Large intestine (tissue), 3 donors: ENCODE measurements at regions not wholly inside any gene's neighbourhood (a gene's known extent, or its start where the extent isn't known, plus 50 kb on each side); places are given as distances from the start of the nearest gene placed in this dataset.
"Not testable (repeated sequence)": the region's sequence is repeated elsewhere in the genome, so short reads cannot be mapped to it uniquely, and the experiment has no call there.

Experiments used
- DNase-seq, 2 donors: peaks; one replicate each; pipeline versions ENCODE4 v3.0.0 to v3.0.0-alpha.2; 2013
- H3K27ac ChIP-seq: one replicate; pipeline ENCODE4 v1.5.1; 2013; ENCODE audit warnings: low read length
- H3K27me3 ChIP-seq: 2 replicates; pipeline ENCODE4 v1.6.1; 2013; ENCODE audit warnings: low read length; ENCODE audit not compliant: control insufficient read depth, insufficient read depth
- H3K36me3 ChIP-seq: 2 replicates; pipeline ENCODE4 v1.6.1; 2013; ENCODE audit warnings: low read length; ENCODE audit not compliant: control insufficient read depth, insufficient read depth
- H3K4me1 ChIP-seq: one replicate; pipeline ENCODE4 v1.6.1; 2013; ENCODE audit warnings: low read length; ENCODE audit not compliant: control insufficient read depth, insufficient read depth
- H3K4me3 ChIP-seq: one replicate; pipeline ENCODE4 v1.5.1; 2013; ENCODE audit warnings: low read length
- H3K9me3 ChIP-seq: one replicate; pipeline ENCODE4 v1.6.1; 2013; ENCODE audit warnings: mild to moderate bottlenecking, low read depth, low read length, moderate library complexity; ENCODE audit not compliant: control insufficient read depth
- WGBS: methylation state at CpG from one replicate; pipeline ENCODE4 v1.1.5; 2013; ENCODE audit warnings: low lambda C conversion rate; ENCODE audit not compliant: insufficient coverage; 5-methylcytosine and 5-hydroxymethylcytosine counted together

GRCh38 chr7:68623030-68623429 is 975.2 kb upstream of the AUTS2 start:
- Histone ChIP-seq H3K4me1 (no peaks in the 10 kb centered on the region), H3K27ac (no peak overlapping the region), H3K27me3 (no peaks in the 10 kb centered on the region), H3K9me3 (no peaks in the 10 kb centered on the region), H3K36me3 (no peaks in the 10 kb centered on the region), H3K4me3 (no peak overlapping the region)
- no peak for DNase-seq
- no CpG with 5 or more reads among the region's 1 CpG for WGBS

GRCh38 chr7:68627247-68627864 is 970.9 kb upstream of the AUTS2 start:
- Histone ChIP-seq H3K36me3 (no peaks in the 10 kb centered on the region), H3K4me1 (no peaks in the 10 kb centered on the region)
- WGBS = no CpG with 5 or more reads among the region's 2 CpGs

GRCh38 chr7:68630914-68631313 is 967.4 kb upstream of the AUTS2 start:
- H3K9me3 ChIP-seq, H3K36me3 ChIP-seq: not testable (repeated sequence)

More at GRCh38 chr7:68627247-68627864, 970.9 kb upstream of the AUTS2 start:
- Histone ChIP-seq H3K27ac (no peak overlapping the region), H3K27me3 (no peaks in the 10 kb centered on the region), H3K9me3 (no peaks in the 10 kb centered on the region), H3K4me3 (no peak overlapping the region)
- DNase-seq = no peak

GRCh38 chr7:68640103-68640502 is 958.2 kb upstream of the AUTS2 start:
- Histone ChIP-seq H3K9me3 (peaks cover 5% of the 10 kb centered on the region), H3K4me3 (no peak overlapping the region), H3K27me3 (no peaks in the 10 kb centered on the region), H3K27ac (no peak overlapping the region), H3K4me1 (no peaks in the 10 kb centered on the region), H3K36me3 (no peaks in the 10 kb centered on the region)
- WGBS = 60% methylated on average over 1 of the region's 3 CpGs
- no peak for DNase-seq

More at GRCh38 chr7:68630914-68631313, 967.4 kb upstream of the AUTS2 start:
- not testable (repeated sequence) for H3K4me1 ChIP-seq, H3K27me3 ChIP-seq, H3K27ac ChIP-seq, H3K4me3 ChIP-seq, DNase-seq
- no CpG with 5 or more reads among the region's 3 CpGs for WGBS

- Histone ChIP-seq H3K9me3 (peaks cover 5% of the 10 kb centered on the region), H3K27me3 (no peaks in the 10 kb centered on the region), H3K36me3 (no peaks in the 10 kb centered on the region), H3K4me3 (no peak overlapping the region), H3K4me1 (no peaks in the 10 kb centered on the region), H3K27ac (no peak overlapping the region)
- no peak for DNase-seq
- WGBS = 85% methylated on average over 3 of the region's 3 CpGs
Observed at GRCh38 chr7:68642727-68643126, 955.5 kb upstream of the AUTS2 start.

GRCh38 chr7:68663392-68663791 is 934.9 kb upstream of the AUTS2 start:
- no peak for DNase-seq
- 78% methylated on average over 1 of the region's 1 CpG for WGBS

GRCh38 chr7:68671046-68671445 is 927.2 kb upstream of the AUTS2 start:
- H3K4me1 ChIP-seq = peaks cover 8% of the 10 kb centered on the region
- peaks cover 3% of the 10 kb centered on the region for H3K9me3 ChIP-seq
- no peaks in the 10 kb centered on the region for H3K36me3 ChIP-seq
- no peaks in the 10 kb centered on the region for H3K27me3 ChIP-seq
- DNase-seq = no peak
- WGBS = no CpG with 5 or more reads among the region's 2 CpGs
- H3K27ac ChIP-seq = no peak overlapping the region
- H3K4me3 ChIP-seq = no peak overlapping the region

More at GRCh38 chr7:68663392-68663791, 934.9 kb upstream of the AUTS2 start:
- H3K27me3 ChIP-seq = no peaks in the 10 kb centered on the region
- H3K9me3 ChIP-seq = no peaks in the 10 kb centered on the region
- H3K4me1 ChIP-seq = peaks cover 11% of the 10 kb centered on the region
- no peaks in the 10 kb centered on the region for H3K36me3 ChIP-seq
- no peak overlapping the region for H3K27ac ChIP-seq
- no peak overlapping the region for H3K4me3 ChIP-seq

DNA sequence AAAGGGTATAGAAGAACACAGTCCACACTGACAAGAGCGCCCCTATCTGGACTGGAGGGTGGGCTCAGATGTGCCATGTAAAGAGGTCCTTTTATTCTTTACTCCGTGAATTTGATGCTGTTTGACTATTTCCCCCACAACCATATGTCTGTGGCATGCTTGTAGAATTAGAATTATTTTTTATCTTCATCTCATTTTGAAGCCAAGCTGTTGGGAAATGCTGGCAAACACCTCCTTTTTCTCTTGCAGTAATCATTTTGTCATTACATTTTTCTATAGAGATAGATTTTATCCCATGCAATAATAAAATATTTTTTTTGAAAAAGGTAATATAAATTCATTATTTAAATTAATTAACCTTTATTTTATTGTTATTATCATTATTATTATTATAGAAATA is 926.6 kb upstream of the AUTS2 start:
- Histone ChIP-seq H3K4me3 (no peak overlapping the region), H3K4me1 (peaks cover 1% of the 10 kb centered on the region), H3K9me3 (peaks cover 3% of the 10 kb centered on the region), H3K27me3 (no peaks in the 10 kb centered on the region), H3K27ac (no peak overlapping the region), H3K36me3 (no peaks in the 10 kb centered on the region)
- no peak for DNase-seq
- no CpG with 5 or more reads among the region's 2 CpGs for WGBS

- Histone ChIP-seq H3K9me3 (peaks cover 3% of the 10 kb centered on the region), H3K4me3 (no peak overlapping the region), H3K27ac (no peak overlapping the region), H3K27me3 (no peaks in the 10 kb centered on the region), H3K4me1 (no peaks in the 10 kb centered on the region), H3K36me3 (no peaks in the 10 kb centered on the region)
- no peak for DNase-seq
- WGBS = no CpG with 5 or more reads among the region's 3 CpGs
Observed at GRCh38 chr7:68674826-68675225, 923.4 kb upstream of the AUTS2 start.

GRCh38 chr7:68676813-68677535 is 921.3 kb upstream of the AUTS2 start:
- Histone ChIP-seq H3K4me3 (no peak overlapping the region), H3K36me3 (no peaks in the 10 kb centered on the region), H3K27ac (no peak overlapping the region), H3K4me1 (no peaks in the 10 kb centered on the region), H3K9me3 (peaks cover 3% of the 10 kb centered on the region), H3K27me3 (no peaks in the 10 kb centered on the region)
- no peak for DNase-seq
- 100% methylated on average over 2 of the region's 13 CpGs for WGBS

- no peak for DNase-seq
- H3K27me3 ChIP-seq = no peaks in the 10 kb centered on the region
- H3K9me3 ChIP-seq = peaks cover 3% of the 10 kb centered on the region
- no peak overlapping the region for H3K4me3 ChIP-seq
- H3K36me3 ChIP-seq = no peaks in the 10 kb centered on the region
- WGBS = 93% methylated on average over 3 of the region's 4 CpGs
- no peaks in the 10 kb centered on the region for H3K4me1 ChIP-seq
- no peak overlapping the region for H3K27ac ChIP-seq
Observed at GRCh38 chr7:68678196-68678595, 920.1 kb upstream of the AUTS2 start.
